Activated T-helper 1 cell treated with anti-CD3 and anti-CD28 coated beads, Interleukin-12 subunit alpha, Interleukin-12 subunit beta, Interleukin-2, Interleukin-4 antibody, amounts not matched to agents 30 ng/mL and 10 ng/mL and 1 ng/mL, durations not matched to agents 14 hours and 24 hours and 36 hours (primary cell): ENCODE measurements at regions not wholly inside any gene's neighbourhood (a gene's known extent, or its start where the extent isn't known, plus 50 kb on each side); places are given as distances from the start of the nearest gene placed in this dataset.
A peak's percentile ranks its signal among the peaks of the same experiment; 100 is the strongest.
"Not testable (repeated sequence)": the region's sequence is repeated elsewhere in the genome, so short reads cannot be mapped to it uniquely, and the experiment has no call there.

ENCODE experiments used
- DNase-seq: peaks from one replicate; pipeline ENCODE4 v3.0.0; 2021; ENCODE audit warnings: low spot score
- H3K27ac Mint-ChIP-seq: one replicate; pipeline ENCODE4 v1.8.0; 2021; ENCODE audit warnings: mild to moderate bottlenecking, mixed read lengths
- H3K27me3 Mint-ChIP-seq: one replicate; pipeline ENCODE4 v1.8.0; 2022; ENCODE audit warnings: mild to moderate bottlenecking, moderate library complexity, mixed read lengths; ENCODE audit not compliant: insufficient read depth
- H3K36me3 Mint-ChIP-seq: one replicate; pipeline ENCODE4 v1.8.0; 2021; ENCODE audit warnings: low read depth, mixed read lengths
- H3K4me1 Mint-ChIP-seq: one replicate; pipeline ENCODE4 v1.8.0; 2021; ENCODE audit warnings: low read depth, mixed read lengths
- H3K4me3 Mint-ChIP-seq: one replicate; pipeline ENCODE4 v1.8.0; 2021; ENCODE audit warnings: mild to moderate bottlenecking, moderate library complexity, mixed read lengths
- H3K9me3 Mint-ChIP-seq: one replicate; pipeline ENCODE4 v1.8.0; 2021; ENCODE audit warnings: mixed read lengths
- intact Hi-C: fragments of 100-400 bp; cut with micrococcal nuclease; formaldehyde crosslinking; loops from one replicate; pipeline ENCODE4 v1.15.1; 2024

DNA sequence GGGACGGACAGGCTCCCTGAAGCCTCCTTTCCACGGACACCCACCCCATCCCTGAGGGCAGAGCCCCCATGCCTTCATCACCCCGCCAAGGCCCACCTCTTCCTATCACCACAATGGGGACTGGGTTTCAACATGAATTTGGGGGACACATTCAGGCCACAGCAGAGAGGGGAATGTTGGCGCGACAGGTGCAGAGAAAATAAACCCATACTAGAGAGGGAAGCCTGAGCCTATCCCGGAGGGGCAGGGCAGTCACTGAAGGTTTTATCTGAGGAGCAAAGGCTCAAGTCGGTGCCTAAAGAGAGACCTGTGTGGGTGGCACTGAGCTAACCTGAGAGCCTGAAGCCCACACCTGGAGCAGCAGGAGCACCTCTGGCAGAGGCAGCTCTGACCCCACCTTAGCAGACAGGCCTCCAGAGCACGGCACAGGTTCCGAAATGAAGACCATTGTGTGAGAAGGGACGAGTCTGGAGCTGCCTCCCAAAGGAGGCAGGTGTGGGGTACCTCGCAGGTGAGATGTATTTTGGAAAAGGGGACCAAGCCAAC, 180.6 kb upstream of the PDE10A start:
- no peak for DNase-seq
- intact Hi-C loops: no loop called here
- Mint-ChIP-seq H3K27ac (no peak overlapping the region), H3K36me3 (no peaks in the 10 kb centered on the region), H3K4me3 (no peak overlapping the region), H3K4me1 (no peaks in the 10 kb centered on the region), H3K9me3 (no peaks in the 10 kb centered on the region), H3K27me3 (peaks cover 31% of the 10 kb centered on the region)

DNA sequence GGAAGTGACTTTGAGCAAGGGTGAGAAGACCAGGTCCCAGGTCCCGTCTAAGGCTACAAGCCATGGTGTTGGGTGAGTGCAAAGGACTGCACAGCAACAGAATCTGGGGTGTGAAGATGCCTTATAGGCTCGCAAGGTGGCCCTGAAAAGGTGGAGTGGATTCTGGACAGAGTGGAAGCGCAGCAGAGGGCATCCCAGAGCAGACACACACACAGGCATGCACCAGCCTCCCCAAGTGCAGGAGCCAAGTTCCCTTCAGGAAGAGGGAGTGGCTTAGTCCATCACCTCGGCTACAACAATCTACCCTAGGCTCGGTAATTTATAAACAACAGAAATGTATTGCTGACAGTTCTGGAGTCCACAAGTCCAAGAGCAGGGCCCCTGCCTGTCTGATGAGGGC, 180.1 kb upstream of the PDE10A start:
- DNase-seq: no peak
- H3K27ac Mint-ChIP-seq: no peak overlapping the region
- no peaks in the 10 kb centered on the region for H3K9me3 Mint-ChIP-seq
- intact Hi-C loops: no loop called here
- no peaks in the 10 kb centered on the region for H3K4me1 Mint-ChIP-seq
- no peaks in the 10 kb centered on the region for H3K36me3 Mint-ChIP-seq
- peaks cover 31% of the 10 kb centered on the region for H3K27me3 Mint-ChIP-seq
- no peak overlapping the region for H3K4me3 Mint-ChIP-seq

DNA sequence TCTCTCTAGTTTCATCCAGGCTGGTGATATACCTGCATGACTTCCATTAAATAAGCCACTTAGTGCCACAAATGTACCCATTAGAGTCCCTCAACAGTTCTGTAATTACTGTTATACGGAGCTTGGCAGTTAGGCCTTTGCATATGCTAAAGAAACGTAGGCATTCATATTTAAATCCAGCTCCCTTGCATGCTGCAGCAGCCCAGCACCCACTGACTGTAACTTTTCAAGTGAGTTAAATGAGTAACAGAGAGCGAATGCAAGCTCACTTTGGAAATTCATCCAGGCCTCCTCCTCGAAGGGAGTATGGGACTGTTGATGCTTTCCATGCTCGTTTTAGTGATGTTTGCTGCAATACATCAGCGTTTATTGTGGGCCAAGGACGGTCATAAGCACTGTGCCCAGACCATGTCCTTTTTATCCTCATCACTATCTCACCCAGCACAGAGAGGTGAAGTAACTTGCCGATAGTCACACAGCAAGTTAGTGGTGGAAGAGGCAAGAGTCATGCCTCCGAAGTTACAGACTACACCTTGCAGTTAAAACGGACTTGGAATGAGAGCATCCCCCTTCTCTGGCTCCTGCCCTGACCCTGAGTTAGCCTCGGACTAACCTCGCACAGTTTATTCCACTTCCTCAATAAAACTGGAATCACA, 179.4 kb upstream of the PDE10A start:
- H3K27me3 Mint-ChIP-seq: peaks cover 31% of the 10 kb centered on the region
- DNase-seq: no peak
- H3K4me1 Mint-ChIP-seq: no peaks in the 10 kb centered on the region
- no peaks in the 10 kb centered on the region for H3K9me3 Mint-ChIP-seq
- no peak overlapping the region for H3K4me3 Mint-ChIP-seq
- H3K36me3 Mint-ChIP-seq: no peaks in the 10 kb centered on the region
- intact Hi-C loops: no loop called here
- no peak overlapping the region for H3K27ac Mint-ChIP-seq

DNA sequence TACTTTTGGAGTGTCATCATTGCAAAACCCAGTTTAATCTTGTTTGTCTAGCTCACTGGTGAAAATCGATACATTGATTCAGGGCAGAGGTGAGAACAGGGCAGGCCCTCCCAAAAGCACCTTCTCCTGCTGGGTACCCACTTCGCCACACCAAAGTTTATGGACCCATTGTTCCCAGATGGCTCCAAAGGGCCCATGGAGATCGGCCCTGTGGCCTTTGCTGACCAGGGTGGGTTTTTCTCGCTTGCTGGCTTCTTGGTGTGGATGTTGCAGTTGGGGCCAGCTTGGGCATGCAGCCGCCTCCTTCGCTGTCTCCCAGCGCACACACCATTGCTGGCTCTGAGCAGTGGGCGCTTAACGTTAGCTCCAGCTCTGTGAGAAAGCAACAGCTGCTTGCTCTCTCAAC, 178.1 kb upstream of the PDE10A start:
- peaks cover 23% of the 10 kb centered on the region for H3K27me3 Mint-ChIP-seq
- H3K27ac Mint-ChIP-seq: no peak overlapping the region
- intact Hi-C loops: no loop called here
- no peaks in the 10 kb centered on the region for H3K36me3 Mint-ChIP-seq
- no peak for DNase-seq
- no peak overlapping the region for H3K4me3 Mint-ChIP-seq
- H3K4me1 Mint-ChIP-seq: no peaks in the 10 kb centered on the region
- H3K9me3 Mint-ChIP-seq: no peaks in the 10 kb centered on the region

DNA sequence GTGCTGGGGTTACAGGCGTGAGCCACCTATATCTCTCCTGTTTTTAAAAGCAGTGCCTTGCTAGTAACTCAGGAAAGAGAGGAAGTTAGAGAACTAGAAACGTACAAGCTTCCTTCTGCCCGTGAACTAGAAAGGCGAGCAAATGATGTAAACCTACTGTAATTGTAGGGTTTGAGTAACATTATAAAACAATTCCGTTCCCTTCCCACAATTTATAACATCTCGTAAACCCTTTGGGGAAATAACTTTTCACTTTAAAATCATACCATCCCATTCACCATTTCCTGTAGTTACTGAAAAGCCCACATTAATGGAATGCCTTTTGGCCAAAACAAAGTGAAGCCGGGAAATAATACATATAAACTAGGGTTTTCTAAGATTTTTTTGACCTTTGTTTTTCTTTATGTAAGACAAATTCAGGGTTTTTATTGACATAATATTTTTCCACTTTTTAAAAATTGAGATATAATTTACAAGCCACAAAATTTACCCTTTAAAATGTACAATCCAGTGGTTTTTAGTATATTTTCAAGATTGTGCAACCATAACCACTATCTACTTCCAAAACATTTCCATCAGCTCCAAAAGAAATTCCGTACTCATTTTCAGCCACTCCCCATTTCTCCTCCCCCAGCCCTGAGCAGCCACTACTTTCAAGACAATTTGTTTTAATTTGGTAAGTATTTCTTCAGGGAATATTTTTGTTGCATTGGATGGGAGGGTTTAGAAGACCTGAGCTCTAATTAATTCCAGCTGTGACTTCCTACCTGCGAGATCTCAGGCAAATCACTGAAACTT, 175.1 kb upstream of the PDE10A start:
- Mint-ChIP-seq H3K4me1 (no peaks in the 10 kb centered on the region), H3K36me3 (no peaks in the 10 kb centered on the region), H3K4me3 (no peak overlapping the region), H3K27me3 (peaks cover 14% of the 10 kb centered on the region), H3K9me3 (no peaks in the 10 kb centered on the region), H3K27ac (no peak overlapping the region)
- intact Hi-C loops: no loop called here
- DNase-seq: no peak

DNA sequence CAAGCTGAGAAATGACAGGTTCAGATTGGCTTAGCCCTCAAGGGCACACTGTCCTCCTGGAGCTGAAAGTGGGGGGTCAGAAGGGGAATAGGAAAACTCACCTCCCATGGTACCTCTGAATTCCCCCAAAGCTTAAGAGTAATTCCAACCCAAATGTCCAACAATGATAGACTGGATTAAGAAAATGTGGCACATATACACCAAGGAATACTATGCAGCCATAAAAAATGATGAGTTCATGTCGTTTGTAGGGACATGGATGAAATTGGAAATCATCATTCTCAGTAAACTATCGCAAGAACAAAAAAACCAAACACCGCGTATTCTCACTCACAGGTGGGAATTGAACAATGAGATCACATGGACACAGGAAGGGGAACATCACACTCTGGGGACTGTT, 173.6 kb upstream of the PDE10A start:
- H3K4me3 Mint-ChIP-seq, H3K4me1 Mint-ChIP-seq, intact Hi-C loops, DNase-seq, H3K9me3 Mint-ChIP-seq, H3K36me3 Mint-ChIP-seq, H3K27ac Mint-ChIP-seq: not testable (repeated sequence)
- peaks cover 14% of the 10 kb centered on the region for H3K27me3 Mint-ChIP-seq

DNA sequence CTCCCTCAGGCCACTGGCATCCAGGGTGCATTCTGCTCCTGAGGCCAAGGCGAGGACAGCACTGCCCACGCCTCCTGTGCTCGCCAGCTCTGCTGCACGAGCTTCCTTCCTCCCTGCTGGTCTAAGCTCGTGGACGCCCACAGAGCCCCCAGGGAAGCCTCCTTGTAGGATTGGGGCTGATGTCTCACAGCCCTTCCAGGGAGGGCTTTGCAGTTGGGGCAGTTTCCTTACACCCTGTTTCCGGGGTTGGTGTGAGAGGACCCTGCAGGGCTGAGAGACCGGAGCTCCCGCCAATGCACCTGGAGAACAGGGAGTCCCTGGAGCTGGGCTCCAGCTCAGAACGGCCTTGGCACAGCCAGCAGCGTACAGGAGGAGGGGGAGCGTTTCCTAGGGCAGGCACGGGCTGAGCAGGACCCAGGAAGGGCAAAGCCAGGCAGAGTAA, 172.4 kb upstream of the PDE10A start:
- no peak for DNase-seq
- intact Hi-C loops: no loop called here
- Mint-ChIP-seq H3K36me3 (no peaks in the 10 kb centered on the region), H3K9me3 (no peaks in the 10 kb centered on the region), H3K27me3 (peaks cover 17% of the 10 kb centered on the region), H3K27ac (no peak overlapping the region), H3K4me1 (peaks cover 6% of the 10 kb centered on the region), H3K4me3 (no peak overlapping the region)

DNA sequence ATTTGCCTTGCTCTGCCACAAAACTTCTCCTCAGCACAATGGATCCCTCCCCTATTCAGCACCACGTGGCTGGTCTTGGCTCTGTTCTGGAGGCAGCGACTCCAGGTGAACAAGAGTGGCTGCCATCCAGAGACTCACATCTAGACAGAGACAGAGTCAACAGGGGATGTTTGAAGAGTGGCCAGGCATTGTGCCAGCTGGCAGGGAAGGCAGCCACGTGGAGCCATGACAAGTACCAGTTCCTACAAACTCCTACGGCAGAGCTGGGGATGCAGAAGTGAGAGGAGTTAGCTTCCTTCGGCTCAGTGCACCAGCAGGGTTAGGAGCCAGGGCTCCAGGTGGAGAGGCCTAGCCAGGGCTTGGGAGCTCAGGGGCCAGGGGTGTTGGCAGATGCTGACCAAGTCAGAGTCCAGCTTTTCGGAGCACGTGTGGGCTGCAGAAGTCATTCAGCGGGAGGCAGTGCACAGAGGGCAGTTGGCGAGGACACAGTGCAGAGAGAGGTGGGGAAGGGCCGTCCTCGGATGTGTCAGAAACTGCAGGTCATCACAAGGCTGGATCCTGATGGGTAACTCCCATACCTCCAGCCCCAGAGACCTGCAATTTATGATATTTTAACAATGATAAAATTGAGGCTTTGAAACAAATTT, 171.7 kb upstream of the PDE10A start:
- DNase-seq: no peak
- Mint-ChIP-seq H3K36me3 (no peaks in the 10 kb centered on the region), H3K4me3 (no peak overlapping the region), H3K27ac (no peak overlapping the region), H3K9me3 (no peaks in the 10 kb centered on the region), H3K27me3 (peaks cover 20% of the 10 kb centered on the region), H3K4me1 (peaks cover 6% of the 10 kb centered on the region)
- intact Hi-C loops: no loop called here

DNA sequence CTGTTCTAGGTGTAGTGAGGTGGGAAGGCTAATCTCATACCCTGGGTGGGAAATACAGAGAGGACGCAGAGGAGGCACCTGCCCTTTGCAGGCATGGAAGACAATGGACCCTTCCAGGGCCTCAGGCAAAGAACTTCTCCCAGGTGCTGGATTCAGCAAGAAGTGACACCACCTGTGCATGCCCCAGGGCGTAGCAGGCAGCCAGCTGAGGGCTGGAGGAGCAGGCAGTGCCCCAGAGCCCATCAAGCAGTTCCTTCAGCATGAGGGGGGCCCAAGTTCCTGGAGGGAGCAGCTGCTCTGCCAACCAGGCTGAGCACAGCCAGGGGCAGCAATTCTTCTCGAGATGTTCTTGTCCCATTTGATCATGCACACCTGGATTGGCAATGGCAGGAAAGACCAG, 170.3 kb upstream of the PDE10A start:
- DNase-seq: no peak
- Mint-ChIP-seq H3K27me3 (peaks cover 24% of the 10 kb centered on the region), H3K4me1 (peaks cover 6% of the 10 kb centered on the region), H3K4me3 (no peak overlapping the region), H3K9me3 (no peaks in the 10 kb centered on the region), H3K27ac (no peak overlapping the region), H3K36me3 (no peaks in the 10 kb centered on the region)
- intact Hi-C loops: no loop called here

DNA sequence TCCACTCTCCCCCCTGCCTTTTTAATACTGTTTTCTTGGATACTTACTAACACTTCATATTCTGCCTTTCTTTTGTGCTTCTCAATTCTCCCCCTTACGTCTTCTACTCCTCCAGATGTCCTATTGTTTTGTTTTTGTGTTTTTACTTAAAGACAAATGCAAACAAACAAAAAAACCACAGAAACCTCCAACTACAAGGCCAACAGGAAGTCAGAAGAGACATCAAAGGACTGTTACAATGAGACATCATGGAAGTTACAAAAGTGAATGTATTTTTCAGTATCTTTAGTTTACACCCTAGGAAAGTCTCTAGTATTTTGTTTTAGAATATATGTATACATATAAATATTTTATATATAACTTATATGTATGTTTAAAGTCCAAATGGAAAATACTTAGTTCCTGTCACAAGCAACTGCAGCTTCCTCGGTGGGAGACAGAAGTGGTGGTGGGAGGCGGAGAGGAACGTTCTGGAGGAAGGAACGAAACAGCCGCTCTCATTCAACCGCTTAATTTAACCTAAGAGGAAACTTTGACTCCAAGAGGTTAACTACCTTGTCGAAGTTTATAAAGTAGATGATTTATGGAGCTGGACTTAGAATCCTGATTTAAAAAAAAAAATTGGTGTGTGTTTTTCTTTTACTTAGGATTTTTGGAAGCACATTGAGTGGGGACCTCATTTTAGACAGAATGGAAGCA, 168.9 kb upstream of the PDE10A start:
- Mint-ChIP-seq H3K36me3 (no peaks in the 10 kb centered on the region), H3K4me3 (peak overlapping the region; percentile 63)

DNA sequence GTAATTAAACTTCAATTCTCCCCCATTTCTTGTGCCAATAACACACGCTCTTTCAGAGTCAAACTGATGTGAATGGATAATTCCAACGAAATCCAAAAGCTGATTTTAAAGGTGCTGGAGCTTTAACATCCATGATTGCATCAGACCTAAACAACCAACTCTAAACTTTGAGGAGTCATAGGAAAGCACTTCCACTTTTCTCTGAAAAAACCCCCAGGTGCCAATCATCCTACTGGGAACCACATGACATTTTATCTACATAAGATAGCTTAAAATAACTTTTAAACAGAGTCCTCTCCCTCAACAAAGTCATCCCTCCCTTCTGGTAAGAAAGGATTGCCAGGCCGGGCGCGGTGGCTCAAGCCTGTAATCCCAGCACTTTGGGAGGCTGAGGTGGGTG, 167.7 kb upstream of the PDE10A start:
- H3K36me3 Mint-ChIP-seq: no peaks in the 10 kb centered on the region
- H3K27me3 Mint-ChIP-seq: peaks cover 21% of the 10 kb centered on the region
- intact Hi-C loops: no loop called here
- H3K9me3 Mint-ChIP-seq: no peaks in the 10 kb centered on the region
- peaks cover 6% of the 10 kb centered on the region for H3K4me1 Mint-ChIP-seq
- no peak overlapping the region for H3K27ac Mint-ChIP-seq
- DNase-seq: no peak
- no peak overlapping the region for H3K4me3 Mint-ChIP-seq

More for the DNA sequence above, 168.9 kb upstream of the PDE10A start:
- intact Hi-C loops: no loop called here
- Mint-ChIP-seq H3K27ac (no peak overlapping the region), H3K9me3 (no peaks in the 10 kb centered on the region), H3K27me3 (peaks cover 24% of the 10 kb centered on the region), H3K4me1 (peaks cover 6% of the 10 kb centered on the region)
- DNase-seq: no peak

DNA sequence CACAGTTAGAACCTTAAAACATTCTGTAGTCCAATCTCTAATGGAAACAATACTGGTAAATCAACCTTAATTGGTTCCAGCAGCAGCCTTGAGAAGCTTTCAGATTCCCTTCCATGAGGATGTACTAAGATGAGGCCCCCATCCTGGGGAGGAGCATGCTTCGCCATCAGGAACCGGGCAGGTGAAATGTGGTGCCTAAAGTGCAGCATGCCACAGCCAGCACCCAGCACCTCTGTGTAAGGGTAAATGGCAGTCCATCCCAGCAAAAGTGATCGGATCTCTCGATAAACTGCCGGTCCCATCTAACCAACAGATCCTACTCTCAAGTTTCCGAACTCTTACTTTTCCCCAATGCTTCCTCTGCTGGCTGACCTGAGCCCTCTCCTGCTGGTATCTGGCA, 166.3 kb upstream of the PDE10A start:
- peaks cover 6% of the 10 kb centered on the region for H3K4me1 Mint-ChIP-seq
- H3K4me3 Mint-ChIP-seq: no peak overlapping the region
- no peak for DNase-seq
- no peaks in the 10 kb centered on the region for H3K9me3 Mint-ChIP-seq
- intact Hi-C loops: no loop called here
- no peaks in the 10 kb centered on the region for H3K36me3 Mint-ChIP-seq
- no peak overlapping the region for H3K27ac Mint-ChIP-seq
- peaks cover 19% of the 10 kb centered on the region for H3K27me3 Mint-ChIP-seq

DNA sequence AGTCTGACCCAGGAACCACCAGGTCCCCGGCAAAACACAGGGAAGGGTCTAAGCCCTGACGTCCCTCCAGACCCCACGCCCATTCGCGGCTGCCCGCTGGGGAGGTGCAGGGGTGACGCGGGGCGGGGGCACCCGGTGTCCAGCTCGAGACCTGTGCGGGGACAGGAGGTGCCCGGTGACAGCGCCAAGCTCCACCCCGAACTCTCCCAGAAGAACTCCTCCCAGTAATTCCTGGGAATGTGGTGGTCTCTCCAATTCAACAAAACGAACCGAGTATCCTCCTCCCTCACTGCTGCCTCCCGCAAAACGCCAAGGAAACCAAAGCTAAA, 164.1 kb upstream of the PDE10A start:
- no peak overlapping the region for H3K4me3 Mint-ChIP-seq
- peaks cover 6% of the 10 kb centered on the region for H3K4me1 Mint-ChIP-seq
- H3K27ac Mint-ChIP-seq: no peak overlapping the region
- DNase-seq: no peak
- H3K36me3 Mint-ChIP-seq: no peaks in the 10 kb centered on the region
- H3K27me3 Mint-ChIP-seq: peaks cover 12% of the 10 kb centered on the region
- no peaks in the 10 kb centered on the region for H3K9me3 Mint-ChIP-seq
- intact Hi-C loops: no loop called here
